Duodenal mucosa (tissue), 2 donors: ENCODE measurements at regions not wholly inside any gene's neighbourhood (a gene's known extent, or its start where the extent isn't known, plus 50 kb on each side); places are given as distances from the start of the nearest gene placed in this dataset.

Source experiments
- H3K27ac ChIP-seq: one replicate; pipeline ENCODE4 v1.7.0; 2013; ENCODE audit warnings: low read depth, low read length
- H3K27me3 ChIP-seq, 2 donors: one replicate each; pipeline ENCODE4 v1.7.0; 2013; ENCODE audit warnings: low read length in 2 of 2, control low read depth in 1 of 2; ENCODE audit not compliant: insufficient read depth in 2 of 2, control insufficient read depth in 1 of 2
- H3K36me3 ChIP-seq, 2 donors: one replicate each; pipeline ENCODE4 v1.7.0; 2013; ENCODE audit warnings: low read length in 2 of 2, control low read depth in 1 of 2; ENCODE audit not compliant: insufficient read depth in 2 of 2, control insufficient read depth in 1 of 2
- H3K4me1 ChIP-seq, 2 donors: one replicate each; pipeline ENCODE4 v1.7.0; 2013; ENCODE audit warnings: low read length in 2 of 2, control low read depth in 1 of 2; ENCODE audit not compliant: insufficient read depth in 2 of 2, control insufficient read depth in 1 of 2
- H3K4me3 ChIP-seq, 2 donors: one replicate each; pipeline ENCODE4 v1.7.0; 2013; ENCODE audit warnings: low read length in 2 of 2, low read depth in 1 of 2
- H3K9ac ChIP-seq, 2 donors: one replicate each; pipeline ENCODE4 v1.7.0; 2013; ENCODE audit warnings: low read length in 2 of 2, low read depth in 1 of 2
- H3K9me3 ChIP-seq, 2 donors: one replicate each; pipeline ENCODE4 v1.7.0; 2013; ENCODE audit warnings: low read length in 2 of 2, control low read depth in 1 of 2; ENCODE audit not compliant: control insufficient read depth in 1 of 2

DNA sequence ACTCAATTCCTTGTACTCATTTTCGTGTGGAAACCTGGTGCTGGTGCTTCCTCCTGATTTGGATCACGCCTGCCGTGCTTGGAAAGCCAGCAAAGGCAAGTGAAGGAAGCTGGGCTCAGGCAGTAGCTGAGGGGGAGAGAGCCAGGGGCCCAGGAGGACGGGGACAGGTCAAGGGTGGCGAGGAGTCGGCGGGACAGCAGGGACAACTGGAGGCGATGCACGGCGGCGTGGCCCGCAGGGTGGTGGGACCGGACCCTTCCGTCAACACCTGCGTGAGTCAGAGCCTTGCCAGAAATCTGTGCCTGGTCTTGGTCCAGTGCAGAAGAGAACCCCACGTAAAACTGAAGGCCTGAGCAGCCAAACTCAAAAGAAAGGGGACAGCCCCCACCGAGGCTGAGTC, 309.7 kb upstream of the SHH start:
- Histone ChIP-seq H3K27me3 (no peaks in the 10 kb centered on the region), H3K4me1 (no peaks in the 10 kb centered on the region), H3K36me3 (no peaks in the 10 kb centered on the region), H3K9ac (no peak overlapping the region), H3K9me3 (no peaks in the 10 kb centered on the region), H3K4me3 (no peak overlapping the region), H3K27ac (no peak overlapping the region)

- Histone ChIP-seq H3K27me3 (no peaks in the 10 kb centered on the region), H3K27ac (no peak overlapping the region), H3K9ac (no peak overlapping the region), H3K9me3 (no peaks in the 10 kb centered on the region), H3K36me3 (no peaks in the 10 kb centered on the region), H3K4me3 (no peak overlapping the region), H3K4me1 (no peaks in the 10 kb centered on the region)
Measured at GRCh38 chr7:156121434-156121833, 309.2 kb upstream of the SHH start.

GRCh38 chr7:156120552-156120951, 308.3 kb upstream of the SHH start:
- Histone ChIP-seq H3K27ac (no peak overlapping the region), H3K9ac (no peak overlapping the region), H3K36me3 (no peaks in the 10 kb centered on the region), H3K27me3 (no peaks in the 10 kb centered on the region), H3K4me3 (no peak overlapping the region), H3K4me1 (no peaks in the 10 kb centered on the region), H3K9me3 (no peaks in the 10 kb centered on the region)

- Histone ChIP-seq H3K4me3 (no peak overlapping the region), H3K9me3 (no peaks in the 10 kb centered on the region), H3K9ac (no peak overlapping the region), H3K4me1 (no peaks in the 10 kb centered on the region), H3K27me3 (no peaks in the 10 kb centered on the region), H3K36me3 (no peaks in the 10 kb centered on the region), H3K27ac (no peak overlapping the region)
Measured at GRCh38 chr7:156119771-156120170, 307.5 kb upstream of the SHH start.

DNA sequence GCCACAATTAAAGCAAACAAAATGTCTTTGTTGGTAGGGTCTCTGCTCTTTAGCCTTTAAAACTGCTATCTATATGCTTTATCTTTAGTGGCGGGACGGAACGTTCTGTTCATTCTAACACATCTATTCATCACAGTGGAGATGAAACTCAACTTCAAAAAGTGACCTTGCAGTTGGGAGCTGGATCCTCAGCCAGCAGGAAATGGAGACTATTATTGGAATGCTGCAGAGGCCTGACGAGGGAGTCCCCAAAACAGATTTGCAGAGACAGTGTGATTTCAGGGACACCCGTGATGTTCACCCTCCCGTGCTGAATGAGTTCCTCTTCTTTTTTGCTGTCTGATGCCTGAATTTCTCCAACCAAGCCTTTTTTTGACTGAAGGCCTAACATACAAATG, 306.0 kb upstream of the SHH start:
- no peaks in the 10 kb centered on the region for H3K9me3 ChIP-seq
- no peaks in the 10 kb centered on the region for H3K27me3 ChIP-seq
- H3K9ac ChIP-seq: no peak overlapping the region
- H3K4me3 ChIP-seq: no peak overlapping the region
- H3K4me1 ChIP-seq: no peaks in the 10 kb centered on the region
- H3K36me3 ChIP-seq: no peaks in the 10 kb centered on the region
- H3K27ac ChIP-seq: no peak overlapping the region

DNA sequence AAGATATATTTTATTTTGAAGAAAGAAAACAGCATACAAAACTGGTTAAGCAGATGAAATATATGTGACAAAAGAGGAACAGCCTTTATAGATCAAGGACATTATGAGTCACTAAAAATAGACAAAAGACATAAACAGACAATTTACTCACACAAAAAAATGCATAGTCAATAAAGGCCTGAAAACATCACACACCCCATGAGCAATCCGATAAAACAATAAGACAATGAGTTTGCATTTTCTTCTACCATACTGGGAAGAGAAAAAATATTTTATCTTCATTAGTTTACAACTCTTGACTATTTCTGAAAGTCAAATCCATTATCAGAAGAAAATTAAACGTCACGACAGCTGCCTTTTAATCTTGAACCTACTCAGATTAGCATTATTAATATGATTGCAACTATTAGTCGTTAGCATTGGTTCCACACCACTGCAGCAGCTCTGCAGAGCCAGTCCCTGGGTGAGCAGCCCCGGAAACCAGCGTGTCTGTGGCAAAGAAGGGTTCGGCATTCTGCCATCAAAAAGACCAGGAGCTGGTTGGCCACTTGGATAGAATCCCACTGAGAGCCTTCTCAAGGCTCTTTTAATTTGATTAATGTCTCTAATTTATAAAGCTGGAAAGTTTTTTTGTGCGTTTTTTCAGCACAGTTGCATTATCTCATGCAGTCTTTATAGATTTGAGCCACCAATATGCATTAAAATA, 305.4 kb upstream of the SHH start:
- Histone ChIP-seq H3K4me1 (no peaks in the 10 kb centered on the region), H3K27ac (no peak overlapping the region), H3K9ac (no peak overlapping the region), H3K9me3 (no peaks in the 10 kb centered on the region), H3K36me3 (no peaks in the 10 kb centered on the region), H3K4me3 (no peak overlapping the region), H3K27me3 (no peaks in the 10 kb centered on the region)

DNA sequence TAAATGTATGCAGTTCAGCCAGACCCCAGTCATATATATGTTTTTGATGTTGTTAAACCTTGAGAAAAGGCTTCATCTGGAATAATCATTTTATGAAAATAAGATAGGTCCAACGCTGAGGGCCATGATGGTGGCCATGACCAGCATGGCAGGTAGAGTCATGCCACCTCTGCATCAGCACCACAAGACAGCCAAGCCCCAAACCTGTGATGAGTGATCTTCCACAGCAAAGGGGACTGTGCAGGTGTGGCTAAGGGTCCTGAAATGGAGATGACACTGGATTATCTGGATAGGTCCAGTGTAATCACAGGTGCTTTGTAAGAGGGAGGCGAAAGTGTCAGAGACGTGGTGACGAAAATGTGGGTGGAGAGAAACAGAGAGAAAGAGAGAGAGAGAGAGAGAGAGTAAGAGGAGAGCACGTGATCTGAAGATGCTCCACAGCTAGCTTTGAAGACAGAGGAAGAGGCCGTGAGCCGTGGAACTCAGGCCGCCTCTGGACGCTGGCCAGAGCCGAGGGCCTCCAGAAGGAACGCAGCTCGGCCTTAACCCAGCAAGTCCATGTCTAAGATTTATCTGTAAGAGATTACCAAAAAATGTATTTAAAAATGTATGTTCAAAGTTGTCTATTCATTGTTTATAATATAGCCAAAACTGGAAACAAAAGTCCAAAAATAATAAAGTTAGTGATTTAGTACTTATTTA, 304.4 kb upstream of the SHH start:
- H3K27ac ChIP-seq: no peak overlapping the region
- no peak overlapping the region for H3K4me3 ChIP-seq
- no peaks in the 10 kb centered on the region for H3K9me3 ChIP-seq
- H3K4me1 ChIP-seq: no peaks in the 10 kb centered on the region
- H3K9ac ChIP-seq: no peak overlapping the region
- no peaks in the 10 kb centered on the region for H3K36me3 ChIP-seq
- H3K27me3 ChIP-seq: no peaks in the 10 kb centered on the region

DNA sequence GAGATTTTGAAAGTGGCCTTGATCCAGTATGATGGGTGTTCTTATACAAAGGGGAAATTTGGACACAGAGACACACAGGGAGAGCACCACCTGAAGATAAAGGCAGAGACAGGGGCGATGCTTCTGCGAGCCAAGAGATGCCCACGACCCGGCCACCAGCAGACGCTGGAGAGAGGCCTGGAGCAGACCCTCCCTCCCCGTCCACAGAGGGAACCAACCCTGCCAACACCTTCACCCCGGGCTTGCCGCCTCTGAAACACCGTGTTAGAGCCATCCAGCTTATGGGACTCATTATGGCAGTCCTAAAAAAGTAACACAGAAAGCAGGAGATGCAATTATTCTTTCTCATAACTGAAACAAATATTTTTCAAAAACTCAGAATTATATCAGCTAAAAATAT, 303.3 kb upstream of the SHH start:
- Histone ChIP-seq H3K27me3 (no peaks in the 10 kb centered on the region), H3K36me3 (no peaks in the 10 kb centered on the region), H3K4me1 (no peaks in the 10 kb centered on the region), H3K27ac (no peak overlapping the region), H3K9ac (no peak overlapping the region), H3K4me3 (no peak overlapping the region), H3K9me3 (no peaks in the 10 kb centered on the region)

- Histone ChIP-seq H3K27ac (no peak overlapping the region), H3K36me3 (no peaks in the 10 kb centered on the region), H3K4me1 (no peaks in the 10 kb centered on the region), H3K27me3 (no peaks in the 10 kb centered on the region), H3K9me3 (no peaks in the 10 kb centered on the region), H3K4me3 (no peak overlapping the region), H3K9ac (no peak overlapping the region)
Measured at GRCh38 chr7:156113731-156114130, 301.5 kb upstream of the SHH start.

DNA sequence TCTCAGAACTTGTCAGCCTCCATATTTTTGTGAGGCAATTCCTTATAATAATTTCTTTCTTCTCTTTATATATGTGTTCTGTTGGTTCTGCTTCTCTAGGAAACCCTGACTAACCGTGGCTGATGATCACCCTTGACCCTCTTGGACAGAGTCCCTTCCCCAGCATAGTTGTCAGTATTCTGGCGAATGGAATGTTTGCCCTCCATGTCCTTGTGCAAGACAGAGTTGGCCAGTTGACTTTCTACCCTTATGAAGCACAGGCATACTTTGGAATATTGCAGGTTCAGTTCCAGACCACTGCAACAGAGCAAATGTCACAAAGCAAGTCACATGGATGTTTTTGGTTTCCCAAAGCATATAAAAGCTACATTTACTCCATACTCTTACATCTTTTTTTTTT, 297.7 kb upstream of the SHH start:
- Histone ChIP-seq H3K9ac (no peak overlapping the region), H3K9me3 (no peaks in the 10 kb centered on the region), H3K27ac (no peak overlapping the region), H3K36me3 (no peaks in the 10 kb centered on the region), H3K4me3 (no peak overlapping the region), H3K27me3 (no peaks in the 10 kb centered on the region), H3K4me1 (no peaks in the 10 kb centered on the region)
